ENCODE measurements at regions not wholly inside any gene's neighbourhood (a gene's known extent, or its start where the extent isn't known, plus 50 kb on each side); places are given as distances from the start of the nearest gene placed in this dataset.

DNA sequence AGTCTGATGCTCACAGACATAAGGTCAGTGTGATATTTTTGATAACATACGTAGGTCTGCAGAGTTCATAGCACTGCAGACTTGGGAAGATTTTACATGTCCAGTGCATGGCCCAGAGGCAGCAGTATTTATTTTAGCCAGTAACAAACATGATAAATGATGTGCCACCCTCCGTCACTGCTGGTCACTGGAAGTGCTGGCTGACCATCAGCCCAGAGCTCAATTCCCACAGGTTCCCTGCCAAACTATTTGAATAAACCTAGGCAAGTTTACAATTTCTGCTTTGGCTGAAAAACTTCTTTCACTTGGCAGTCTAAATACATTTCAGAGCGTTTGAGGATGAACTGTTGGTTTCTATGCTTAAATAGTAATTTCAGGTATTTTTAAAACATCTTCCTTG, 135.5 kb upstream of the EDNRB start:
- TF ChIP-seq, protein P1, sequence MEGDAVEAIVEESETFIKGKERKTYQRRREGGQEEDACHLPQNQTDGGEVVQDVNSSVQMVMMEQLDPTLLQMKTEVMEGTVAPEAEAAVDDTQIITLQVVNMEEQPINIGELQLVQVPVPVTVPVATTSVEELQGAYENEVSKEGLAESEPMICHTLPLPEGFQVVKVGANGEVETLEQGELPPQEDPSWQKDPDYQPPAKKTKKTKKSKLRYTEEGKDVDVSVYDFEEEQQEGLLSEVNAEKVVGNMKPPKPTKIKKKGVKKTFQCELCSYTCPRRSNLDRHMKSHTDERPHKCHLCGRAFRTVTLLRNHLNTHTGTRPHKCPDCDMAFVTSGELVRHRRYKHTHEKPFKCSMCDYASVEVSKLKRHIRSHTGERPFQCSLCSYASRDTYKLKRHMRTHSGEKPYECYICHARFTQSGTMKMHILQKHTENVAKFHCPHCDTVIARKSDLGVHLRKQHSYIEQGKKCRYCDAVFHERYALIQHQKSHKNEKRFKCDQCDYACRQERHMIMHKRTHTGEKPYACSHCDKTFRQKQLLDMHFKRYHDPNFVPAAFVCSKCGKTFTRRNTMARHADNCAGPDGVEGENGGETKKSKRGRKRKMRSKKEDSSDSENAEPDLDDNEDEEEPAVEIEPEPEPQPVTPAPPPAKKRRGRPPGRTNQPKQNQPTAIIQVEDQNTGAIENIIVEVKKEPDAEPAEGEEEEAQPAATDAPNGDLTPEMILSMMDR (IDR thresholded peaks at IDR 0.05 in 8 of 11, conservative IDR thresholded peaks at IDR 0.05 in 3 of 11), result no peak
- TF ChIP-seq POLR2A (IDR thresholded peaks at IDR 0.05) (no peak), POLR2AphosphoS5 (IDR thresholded peaks at IDR 0.05) (no peak)
